C4-2B (cell line): ENCODE measurements at regions not wholly inside any gene's neighbourhood (a gene's known extent, or its start where the extent isn't known, plus 50 kb on each side); places are given as distances from the start of the nearest gene placed in this dataset.
"Not testable (repeated sequence)": the region's sequence is repeated elsewhere in the genome, so short reads cannot be mapped to it uniquely, and the experiment has no call there.

Experiments used
- H3K27ac ChIP-seq: fragments of 450-650 bp; 2 replicates; pipeline ENCODE4 v1.5.1; 2017
- ZFX ChIP-seq: fragments of 450-650 bp; IDR thresholded peaks from 2 replicates; pipeline ENCODE4 v1.6.1; 2017
- TF ChIP-seq, protein P1 (sequence below): fragments of 450-650 bp; conservative IDR thresholded peaks from 2 replicates; pipeline ENCODE4 v1.5.1; 2017; ENCODE audit warnings: mild to moderate bottlenecking

DNA sequence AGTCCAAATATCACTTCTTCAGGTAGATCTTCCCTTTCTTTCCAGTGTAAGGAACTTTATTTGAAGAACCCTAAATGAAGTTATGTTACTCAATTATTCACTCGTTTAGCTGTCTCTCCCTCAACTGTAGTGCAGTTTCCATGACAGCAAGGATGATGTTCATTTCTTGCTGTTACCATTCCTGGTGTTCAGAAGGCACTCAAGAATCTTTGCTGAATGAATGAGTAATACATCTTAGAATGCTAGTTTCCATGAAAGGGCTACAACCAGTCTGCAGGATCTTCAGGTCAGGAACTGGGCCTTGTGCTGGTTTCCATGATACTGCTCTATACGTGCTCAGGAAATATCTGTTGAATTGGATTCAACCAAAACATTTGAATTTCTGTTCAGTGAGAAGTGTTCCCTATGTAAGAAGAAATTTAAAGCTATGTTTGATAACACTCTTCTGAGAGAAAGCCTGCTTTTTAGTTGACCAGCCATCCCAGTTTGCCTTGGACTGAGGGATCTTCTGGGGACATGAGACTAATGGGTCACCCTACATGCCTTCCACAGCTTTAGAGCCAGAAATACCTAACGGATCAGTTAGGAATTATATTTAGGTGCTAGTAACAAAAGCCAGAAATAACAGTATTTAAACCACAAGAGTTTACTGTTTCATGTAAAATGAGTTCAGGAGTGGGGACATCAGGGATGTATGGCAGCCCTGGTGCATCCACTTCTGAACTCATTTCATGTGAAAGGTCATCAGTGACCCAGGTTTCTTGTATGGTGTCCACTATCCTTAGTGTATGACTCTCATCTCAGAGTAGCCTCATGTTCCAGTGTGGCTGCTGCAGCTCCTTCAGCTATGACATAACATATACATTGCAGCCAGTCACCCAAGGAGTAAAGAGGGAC lies 500.1 kb upstream of the SGCD start:
- no peak overlapping the region for H3K27ac ChIP-seq
- TF ChIP-seq, protein P1, sequence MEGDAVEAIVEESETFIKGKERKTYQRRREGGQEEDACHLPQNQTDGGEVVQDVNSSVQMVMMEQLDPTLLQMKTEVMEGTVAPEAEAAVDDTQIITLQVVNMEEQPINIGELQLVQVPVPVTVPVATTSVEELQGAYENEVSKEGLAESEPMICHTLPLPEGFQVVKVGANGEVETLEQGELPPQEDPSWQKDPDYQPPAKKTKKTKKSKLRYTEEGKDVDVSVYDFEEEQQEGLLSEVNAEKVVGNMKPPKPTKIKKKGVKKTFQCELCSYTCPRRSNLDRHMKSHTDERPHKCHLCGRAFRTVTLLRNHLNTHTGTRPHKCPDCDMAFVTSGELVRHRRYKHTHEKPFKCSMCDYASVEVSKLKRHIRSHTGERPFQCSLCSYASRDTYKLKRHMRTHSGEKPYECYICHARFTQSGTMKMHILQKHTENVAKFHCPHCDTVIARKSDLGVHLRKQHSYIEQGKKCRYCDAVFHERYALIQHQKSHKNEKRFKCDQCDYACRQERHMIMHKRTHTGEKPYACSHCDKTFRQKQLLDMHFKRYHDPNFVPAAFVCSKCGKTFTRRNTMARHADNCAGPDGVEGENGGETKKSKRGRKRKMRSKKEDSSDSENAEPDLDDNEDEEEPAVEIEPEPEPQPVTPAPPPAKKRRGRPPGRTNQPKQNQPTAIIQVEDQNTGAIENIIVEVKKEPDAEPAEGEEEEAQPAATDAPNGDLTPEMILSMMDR, result no peak
- no peak for TF ChIP-seq ZFX

DNA sequence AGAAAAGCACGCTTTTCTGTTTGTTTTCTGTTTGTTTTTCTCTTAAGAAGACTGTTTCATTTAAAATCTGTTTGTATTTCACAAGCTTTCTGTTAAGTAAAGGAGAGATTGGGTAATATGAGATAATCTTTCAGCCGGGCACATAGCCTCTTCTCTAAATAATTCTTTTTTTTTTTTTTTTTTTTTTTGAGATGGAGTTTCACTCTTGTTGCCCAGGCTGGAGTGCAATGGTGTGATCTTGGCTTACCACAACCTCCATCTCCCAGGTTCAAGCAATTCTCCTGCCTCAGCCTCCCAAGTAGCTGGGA lies 499.5 kb upstream of the SGCD start:
- H3K27ac ChIP-seq, result not testable (repeated sequence)

DNA sequence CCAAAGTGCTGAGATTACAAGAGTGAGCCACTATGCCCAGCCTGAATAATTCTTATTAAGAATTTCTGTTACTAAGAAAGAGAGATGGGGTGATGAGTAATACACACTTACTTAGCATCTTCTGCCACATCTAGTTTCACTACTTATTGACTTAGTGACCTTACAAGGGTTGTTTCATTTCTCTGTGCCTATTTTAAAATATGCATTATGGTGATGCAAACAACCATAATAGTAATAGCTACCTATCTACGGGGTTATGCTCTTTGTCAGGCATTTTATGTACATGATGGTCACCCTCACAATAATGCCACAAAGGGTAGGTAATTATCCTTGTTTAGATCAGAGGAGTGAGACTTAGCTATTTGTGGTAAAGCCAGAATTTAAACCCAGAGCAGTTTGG lies 499.0 kb upstream of the SGCD start:
- TF ChIP-seq, protein P1, result no peak
- no peak for TF ChIP-seq ZFX
- H3K27ac ChIP-seq, result no peak overlapping the region

DNA sequence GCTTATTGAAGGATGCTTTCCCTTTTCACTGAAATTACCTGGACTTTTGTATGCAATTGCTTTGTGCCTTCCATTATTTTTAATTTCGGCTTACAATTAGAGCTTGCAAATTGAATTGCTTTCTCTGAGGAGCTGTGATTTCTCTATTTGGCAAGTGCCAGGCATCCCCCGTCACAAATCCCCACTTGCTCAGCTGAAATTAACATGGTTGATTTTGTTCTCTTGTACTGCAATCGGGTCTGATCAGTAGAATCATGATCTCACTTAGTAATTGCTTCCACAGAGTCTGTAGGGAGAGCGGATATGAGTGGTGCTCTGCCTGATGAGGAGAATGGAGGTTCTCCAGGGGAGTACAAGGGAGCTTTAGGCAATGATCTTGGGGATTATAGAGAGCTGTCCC lies 495.5 kb upstream of the SGCD start:
- no peak for TF ChIP-seq ZFX
- TF ChIP-seq, protein P1, result no peak

DNA sequence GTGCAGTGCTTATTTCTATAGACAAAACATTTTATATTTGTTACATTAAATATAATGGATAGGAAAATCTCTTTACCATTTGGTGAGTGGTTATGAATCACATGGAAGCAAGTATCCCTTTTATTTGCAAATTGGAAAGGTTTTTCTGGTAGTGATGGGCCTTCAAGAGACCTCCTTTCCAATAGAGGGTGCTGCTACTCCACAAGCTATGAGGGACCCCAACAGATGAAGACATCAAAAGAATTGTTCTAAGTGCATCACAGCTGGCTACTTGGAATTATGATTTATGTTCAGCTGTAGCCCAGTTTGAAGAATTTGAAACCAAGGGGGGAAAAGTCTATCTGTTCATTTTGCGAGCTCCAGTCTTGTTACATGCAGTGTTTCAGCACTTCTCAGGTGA lies 493.7 kb upstream of the SGCD start:
- TF ChIP-seq, protein P1, result no peak
- TF ChIP-seq ZFX, result no peak
- H3K27ac ChIP-seq, result no peak overlapping the region

More for the DNA sequence above, 495.5 kb upstream of the SGCD start:
- no peak overlapping the region for H3K27ac ChIP-seq

DNA sequence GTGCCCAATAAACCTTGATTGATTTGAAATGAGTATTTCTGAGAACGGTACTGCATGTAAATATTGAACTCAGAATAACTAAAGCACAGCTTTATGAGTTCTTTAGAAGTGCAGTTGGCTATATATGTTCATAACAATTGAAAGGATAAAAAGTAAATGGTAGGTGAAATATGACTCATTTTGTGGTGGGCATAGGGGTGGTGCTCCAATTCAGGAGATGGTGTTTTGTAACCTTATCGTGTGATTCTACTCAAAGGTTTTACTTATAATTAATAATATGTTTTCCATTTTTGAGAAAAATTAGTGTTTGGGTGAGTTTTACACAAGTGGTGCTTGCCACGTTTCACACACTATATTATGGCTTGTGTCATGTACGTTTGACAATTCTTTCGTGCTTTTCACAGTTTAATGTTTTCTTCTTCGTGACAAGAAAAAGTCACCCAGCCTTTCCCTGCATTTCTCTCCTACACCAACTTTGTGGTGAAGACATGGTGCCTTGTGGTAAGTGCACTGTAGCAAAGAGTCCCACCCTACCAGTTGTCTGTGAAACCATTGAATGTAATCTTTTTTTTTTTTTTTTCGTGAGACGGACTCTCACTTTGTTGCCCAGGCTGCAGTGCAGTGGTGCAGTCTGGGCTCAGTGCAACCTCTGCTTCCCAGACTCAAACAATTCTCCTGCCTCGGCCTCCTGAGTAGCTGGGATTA lies 492.5 kb upstream of the SGCD start:
- H3K27ac ChIP-seq, result no peak overlapping the region
- TF ChIP-seq, protein P1, result no peak
- no peak for TF ChIP-seq ZFX

DNA sequence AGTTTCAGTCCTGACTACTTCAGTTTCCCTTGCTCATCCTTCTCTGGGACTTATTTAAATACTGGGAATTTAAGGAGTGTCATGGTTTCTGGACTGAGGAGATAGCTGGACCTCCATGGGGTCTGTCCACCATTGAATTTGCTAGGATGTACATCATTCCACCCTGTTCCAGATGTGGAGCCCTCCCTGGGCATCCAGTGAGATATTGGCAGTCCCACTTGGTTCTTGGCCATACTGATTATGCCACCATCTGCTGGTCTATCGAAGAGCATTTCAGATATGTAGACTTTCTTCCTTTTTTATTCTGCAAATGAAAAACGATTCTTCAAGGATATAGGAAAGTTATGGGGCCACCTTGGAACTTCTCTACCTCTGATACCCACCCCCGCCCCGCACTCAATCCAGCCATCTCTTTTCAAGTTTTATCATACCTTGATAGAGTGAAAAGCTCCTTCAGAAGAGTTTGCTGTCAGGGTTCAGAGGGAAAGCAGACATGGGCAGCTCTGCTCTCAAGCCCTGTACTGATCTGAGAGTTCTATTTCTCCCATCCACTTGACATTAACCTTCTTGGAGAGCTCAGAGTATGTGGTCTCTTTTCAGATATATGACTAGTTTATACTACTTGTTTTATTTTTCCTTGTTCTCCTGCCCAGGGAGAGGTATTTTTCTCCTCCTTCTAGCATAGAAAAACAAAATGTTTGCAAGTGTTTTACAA lies 490.7 kb upstream of the SGCD start:
- TF ChIP-seq ZFX, result no peak
- TF ChIP-seq, protein P1, result no peak
- H3K27ac ChIP-seq, result no peak overlapping the region
